ENCODE measurements at regions not wholly inside any gene's neighbourhood (a gene's known extent, or its start where the extent isn't known, plus 50 kb on each side); places are given as distances from the start of the nearest gene placed in this dataset.

GRCh38 chr13:62131604-62132003, 716.0 kb upstream of the PCDH20 start:
- Histone ChIP-seq H3K4me3 (ENCODE audit: low read depth, low read length) (no peak overlapping the region), H3K9me3 (ENCODE audit: control insufficient read depth, insufficient read depth, low read length) (no peaks in the 10 kb centered on the region), H3K27me3 (ENCODE audit: control insufficient read depth, insufficient read depth, low read length) (no peaks in the 10 kb centered on the region), H3K27ac (ENCODE audit: low read depth, low read length) (no peak overlapping the region)
- no peak for TF ChIP-seq CTCF (IDR thresholded peaks at IDR 0.05; ENCODE audit: low read depth, low read length)
- DNase-seq (ENCODE audit: low read depth, low spot score): no peak
- CTCF ChIA-PET: no interaction called here
- POLR2A ChIA-PET: no interaction called here

GRCh38 chr13:62130062-62130970, 714.7 kb upstream of the PCDH20 start:
- H3K9me3 ChIP-seq (ENCODE audit: control insufficient read depth, insufficient read depth, low read length): no peaks in the 10 kb centered on the region
- POLR2A ChIA-PET: no interaction called here
- H3K27ac ChIP-seq (ENCODE audit: low read depth, low read length): no peak overlapping the region
- no peak for DNase-seq (ENCODE audit: low read depth, low spot score)
- no peak for TF ChIP-seq CTCF (IDR thresholded peaks at IDR 0.05; ENCODE audit: low read depth, low read length)
- H3K4me3 ChIP-seq (ENCODE audit: low read depth, low read length): no peak overlapping the region
- H3K27me3 ChIP-seq (ENCODE audit: control insufficient read depth, insufficient read depth, low read length): no peaks in the 10 kb centered on the region
- CTCF ChIA-PET: interaction anchor here (1.2 kb wide), 1 partner anchor 10 kb away, joined by 5 read pairs; no protein-coding TSS in a partner anchor

- Histone ChIP-seq H3K9me3 (ENCODE audit: control insufficient read depth, insufficient read depth, low read length) (no peaks in the 10 kb centered on the region), H3K4me3 (ENCODE audit: low read depth, low read length) (no peak overlapping the region), H3K27me3 (ENCODE audit: control insufficient read depth, insufficient read depth, low read length) (no peaks in the 10 kb centered on the region), H3K27ac (ENCODE audit: low read depth, low read length) (no peak overlapping the region)
- DNase-seq (ENCODE audit: low read depth, low spot score): no peak
- POLR2A ChIA-PET: no interaction called here
- TF ChIP-seq CTCF (IDR thresholded peaks at IDR 0.05; ENCODE audit: low read depth, low read length): no peak
- CTCF ChIA-PET: no interaction called here
Observed at GRCh38 chr13:62129000-62129551, 713.4 kb upstream of the PCDH20 start.

GRCh38 chr13:62126400-62126799, 710.8 kb upstream of the PCDH20 start:
- Histone ChIP-seq H3K4me3 (ENCODE audit: low read depth, low read length) (no peak overlapping the region), H3K27ac (ENCODE audit: low read depth, low read length) (no peak overlapping the region), H3K9me3 (ENCODE audit: control insufficient read depth, insufficient read depth, low read length) (no peaks in the 10 kb centered on the region), H3K27me3 (ENCODE audit: control insufficient read depth, insufficient read depth, low read length) (no peaks in the 10 kb centered on the region)
- ChIA-PET POLR2A (no interaction called here), CTCF (no interaction called here)
- no peak for TF ChIP-seq CTCF (IDR thresholded peaks at IDR 0.05; ENCODE audit: low read depth, low read length)
- no peak for DNase-seq (ENCODE audit: low read depth, low spot score)

- H3K27me3 ChIP-seq (ENCODE audit: control insufficient read depth, insufficient read depth, low read length): no peaks in the 10 kb centered on the region
- DNase-seq (ENCODE audit: low read depth, low spot score): no peak
- CTCF ChIA-PET: no interaction called here
- H3K9me3 ChIP-seq (ENCODE audit: control insufficient read depth, insufficient read depth, low read length): no peaks in the 10 kb centered on the region
- POLR2A ChIA-PET: no interaction called here
- no peak overlapping the region for H3K4me3 ChIP-seq (ENCODE audit: low read depth, low read length)
- TF ChIP-seq CTCF (IDR thresholded peaks at IDR 0.05; ENCODE audit: low read depth, low read length): no peak
- H3K27ac ChIP-seq (ENCODE audit: low read depth, low read length): no peak overlapping the region
Observed at GRCh38 chr13:62125451-62125850, 709.8 kb upstream of the PCDH20 start.

All from AG04450 (cell line).